ENCODE measurements at regions not wholly inside any gene's neighbourhood (a gene's known extent, or its start where the extent isn't known, plus 50 kb on each side); places are given as distances from the start of the nearest gene placed in this dataset.

GRCh38 chr2:156005999-156006712 is 326.4 kb downstream of the NR4A2 start:
- Histone ChIP-seq H2AK9ac (replicated peaks; ENCODE audit: low read depth, low read length, poor library complexity) (no peak overlapping the region), H3K9ac (ENCODE audit: low read depth, low read length) (no peak overlapping the region), H3K4me2 (ENCODE audit: low read depth, low read length) (no peak overlapping the region), H2BK15ac (ENCODE audit: low read depth, low read length) (no peak overlapping the region), H4K5ac (ENCODE audit: low read depth, low read length) (no peak overlapping the region), H3K9me3 (ENCODE audit: control insufficient read depth, insufficient read depth, low read length) (peaks cover 11% of the 10 kb centered on the region; the same call in 1 of the 2 replicates), H3K4me3 (ENCODE audit: insufficient read depth, low read depth, low read length) (no peak overlapping the region), H3K9me1 (ENCODE audit: insufficient read depth, low read length) (no peaks in the 10 kb centered on the region), H3K79me1 (ENCODE audit: low read depth in 1 of 2, low read length in 2 of 2) (no peaks in the 10 kb centered on the region), H3K36me3 (ENCODE audit: control insufficient read depth, insufficient read depth, low read length) (no peaks in the 10 kb centered on the region), H3K4me1 (ENCODE audit: control insufficient read depth, insufficient read depth, low read length) (no peaks in the 10 kb centered on the region), H4K20me1 (ENCODE audit: insufficient read depth, low read length) (no peaks in the 10 kb centered on the region), H3K18ac (ENCODE audit: low read depth, low read length) (no peak overlapping the region), H3K23ac (ENCODE audit: low read depth, low read length) (no peak overlapping the region), H4K8ac (ENCODE audit: low read depth in 2 of 2, low read length in 2 of 2) (no peak overlapping the region), H3K27me3 (ENCODE audit: control insufficient read depth, insufficient read depth, low read length) (no peaks in the 10 kb centered on the region), H2AK5ac (ENCODE audit: low read depth, low read length) (no peak overlapping the region), H3K27ac (ENCODE audit: insufficient read depth, low read length) (no peak overlapping the region), H4K91ac (ENCODE audit: insufficient read depth, low read depth, low read length) (no peak overlapping the region), H2AFZ (replicated peaks; ENCODE audit: low read length, poor library complexity) (no peak overlapping the region), H2BK5ac (ENCODE audit: low read depth, low read length, poor library complexity, severe bottlenecking) (no peak overlapping the region), H3K14ac (replicated peaks; ENCODE audit: low read depth, low read length) (no peak overlapping the region), H3K4ac (ENCODE audit: low read depth, low read length) (no peak overlapping the region), H2BK120ac (ENCODE audit: low read depth, low read length) (no peak overlapping the region), H2BK20ac (ENCODE audit: low read depth, low read length) (no peak overlapping the region), H3K56ac (ENCODE audit: extremely low read depth, insufficient read depth, low read length) (no peak overlapping the region)
- dilution Hi-C loops (cut with HindIII; ENCODE audit: low sequenced_read_pairs, unreplicated experiment) = no loop called here
- ATAC-seq (ENCODE audit: low read depth) (no peak), DNase-seq (no peak)
- ChIA-PET CTCF (no interaction called here), POLR2A (ENCODE audit: unreplicated experiment) (no interaction called here)
- WGBS, 2 experiments (ENCODE audit: extremely low coverage in 2 of 2, insufficient read length in 1 of 2) = 66% methylated on average over 3 of the region's 3 CpGs; no CpG with 5 or more reads in 1 of the 2 experiments
- intact Hi-C loops (cut with micrococcal nuclease) = no loop called here
- TF ChIP-seq CHD1 (IDR thresholded peaks at IDR 0.05; ENCODE audit: low read depth, low read length) = no peak
- BruUV-seq (replicated peaks) = no TSS peak
- in situ Hi-C loops (cut with MboI; ENCODE audit: low sequenced_read_pairs) = no loop called here

Measured in IMR-90 (cell line).